ENCODE measurements at regions not wholly inside any gene's neighbourhood (a gene's known extent, or its start where the extent isn't known, plus 50 kb on each side); places are given as distances from the start of the nearest gene placed in this dataset.
"Not testable (repeated sequence)": the region's sequence is repeated elsewhere in the genome, so short reads cannot be mapped to it uniquely, and the experiment has no call there.

- H3K27me3 Mint-ChIP-seq = no peaks in the 10 kb centered on the region
Observed at GRCh38 chr13:76326343-76326742, 559.9 kb downstream of the KCTD12 start.

GRCh38 chr13:76319921-76320320, 566.3 kb downstream of the KCTD12 start:
- no peak for DNase-seq
- ChIA-PET POLR2A (no interaction called here), CTCF (no interaction called here)
- Mint-ChIP-seq H3K27me3 (peaks cover 2% of the 10 kb centered on the region), H3K36me3 (no peaks in the 10 kb centered on the region), H3K4me3 (no peak overlapping the region), H3K9me3 (peaks cover 2% of the 10 kb centered on the region), H3K4me1 (ENCODE audit: low read depth) (no peaks in the 10 kb centered on the region), H3K27ac (no peak overlapping the region)
- intact Hi-C loops (cut with micrococcal nuclease) = no loop called here

More at GRCh38 chr13:76326343-76326742, 559.9 kb downstream of the KCTD12 start:
- CTCF ChIA-PET = no interaction called here
- H3K27ac Mint-ChIP-seq = no peak overlapping the region
- intact Hi-C loops (cut with micrococcal nuclease) = no loop called here
- POLR2A ChIA-PET = no interaction called here
- H3K4me3 Mint-ChIP-seq = no peak overlapping the region
- H3K9me3 Mint-ChIP-seq = no peaks in the 10 kb centered on the region
- no peaks in the 10 kb centered on the region for H3K4me1 Mint-ChIP-seq (ENCODE audit: low read depth)
- DNase-seq = no peak
- H3K36me3 Mint-ChIP-seq = no peaks in the 10 kb centered on the region

- peaks cover 2% of the 10 kb centered on the region for H3K9me3 Mint-ChIP-seq
- POLR2A ChIA-PET = no interaction called here
- intact Hi-C loops (cut with micrococcal nuclease) = no loop called here
- H3K27me3 Mint-ChIP-seq = peaks cover 2% of the 10 kb centered on the region
- no peak overlapping the region for H3K27ac Mint-ChIP-seq
- no peaks in the 10 kb centered on the region for H3K36me3 Mint-ChIP-seq
- no peak overlapping the region for H3K4me3 Mint-ChIP-seq
- no peak for DNase-seq
- no peaks in the 10 kb centered on the region for H3K4me1 Mint-ChIP-seq (ENCODE audit: low read depth)
- CTCF ChIA-PET = no interaction called here
Observed at GRCh38 chr13:76316998-76317527, 569.1 kb downstream of the KCTD12 start.

- Mint-ChIP-seq H3K4me3 (no peak overlapping the region), H3K4me1 (ENCODE audit: low read depth) (no peaks in the 10 kb centered on the region), H3K27ac (no peak overlapping the region), H3K36me3 (no peaks in the 10 kb centered on the region), H3K9me3 (no peaks in the 10 kb centered on the region), H3K27me3 (no peaks in the 10 kb centered on the region)
- CTCF ChIA-PET = no interaction called here
- intact Hi-C loops (cut with micrococcal nuclease) = no loop called here
- no peak for DNase-seq
- POLR2A ChIA-PET = no interaction called here
Observed at GRCh38 chr13:76314495-76314894, 571.7 kb downstream of the KCTD12 start.

- H3K9me3 Mint-ChIP-seq = no peaks in the 10 kb centered on the region
- ChIA-PET POLR2A (no interaction called here), CTCF (no interaction called here)
- H3K36me3 Mint-ChIP-seq = no peaks in the 10 kb centered on the region
- no peaks in the 10 kb centered on the region for H3K27me3 Mint-ChIP-seq
- intact Hi-C loops (cut with micrococcal nuclease) = no loop called here
- H3K4me1 Mint-ChIP-seq (ENCODE audit: low read depth) = no peaks in the 10 kb centered on the region
- DNase-seq = no peak
- H3K27ac Mint-ChIP-seq = no peak overlapping the region
- H3K4me3 Mint-ChIP-seq = no peak overlapping the region
Observed at GRCh38 chr13:76307142-76307541, 579.1 kb downstream of the KCTD12 start.

GRCh38 chr13:76300688-76301087, 585.5 kb downstream of the KCTD12 start:
- no peaks in the 10 kb centered on the region for H3K4me1 Mint-ChIP-seq (ENCODE audit: low read depth)
- H3K9me3 Mint-ChIP-seq = no peaks in the 10 kb centered on the region
- no peak overlapping the region for H3K4me3 Mint-ChIP-seq
- H3K27ac Mint-ChIP-seq = no peak overlapping the region
- DNase-seq = no peak
- no peaks in the 10 kb centered on the region for H3K36me3 Mint-ChIP-seq
- no peaks in the 10 kb centered on the region for H3K27me3 Mint-ChIP-seq
- intact Hi-C loops (cut with micrococcal nuclease) = no loop called here
- ChIA-PET CTCF (no interaction called here), POLR2A (no interaction called here)

- intact Hi-C loops (cut with micrococcal nuclease) = no loop called here
- CTCF ChIA-PET = no interaction called here
Observed at GRCh38 chr13:76297331-76297730, 588.9 kb downstream of the KCTD12 start.

GRCh38 chr13:76296751-76297150, 589.5 kb downstream of the KCTD12 start:
- POLR2A ChIA-PET = no interaction called here
- no peak overlapping the region for H3K27ac Mint-ChIP-seq
- peaks cover 2% of the 10 kb centered on the region for H3K9me3 Mint-ChIP-seq

More at GRCh38 chr13:76297331-76297730, 588.9 kb downstream of the KCTD12 start:
- POLR2A ChIA-PET = no interaction called here
- Mint-ChIP-seq H3K27me3 (no peaks in the 10 kb centered on the region), H3K4me3 (no peak overlapping the region), H3K4me1 (ENCODE audit: low read depth) (no peaks in the 10 kb centered on the region), H3K36me3 (no peaks in the 10 kb centered on the region), H3K27ac (no peak overlapping the region), H3K9me3 (peaks cover 2% of the 10 kb centered on the region)
- no peak for DNase-seq

GRCh38 chr13:76295020-76295419, 591.2 kb downstream of the KCTD12 start:
- H3K27ac Mint-ChIP-seq; H3K9me3 Mint-ChIP-seq; DNase-seq; POLR2A ChIA-PET; H3K4me3 Mint-ChIP-seq; H3K36me3 Mint-ChIP-seq; intact Hi-C loops (cut with micrococcal nuclease); CTCF ChIA-PET; H3K4me1 Mint-ChIP-seq (ENCODE audit: low read depth); H3K27me3 Mint-ChIP-seq: not testable (repeated sequence)

More at GRCh38 chr13:76296751-76297150, 589.5 kb downstream of the KCTD12 start:
- CTCF ChIA-PET = no interaction called here
- intact Hi-C loops (cut with micrococcal nuclease) = no loop called here
- H3K36me3 Mint-ChIP-seq = no peaks in the 10 kb centered on the region
- H3K27me3 Mint-ChIP-seq = no peaks in the 10 kb centered on the region
- H3K4me3 Mint-ChIP-seq = no peak overlapping the region
- DNase-seq = no peak
- H3K4me1 Mint-ChIP-seq (ENCODE audit: low read depth) = no peaks in the 10 kb centered on the region

GRCh38 chr13:76293751-76294150, 592.5 kb downstream of the KCTD12 start:
- Mint-ChIP-seq H3K36me3 (no peaks in the 10 kb centered on the region), H3K9me3 (peaks cover 2% of the 10 kb centered on the region), H3K27me3 (no peaks in the 10 kb centered on the region), H3K27ac (no peak overlapping the region), H3K4me3 (no peak overlapping the region), H3K4me1 (ENCODE audit: low read depth) (no peaks in the 10 kb centered on the region)
- ChIA-PET POLR2A (no interaction called here), CTCF (no interaction called here)
- intact Hi-C loops (cut with micrococcal nuclease) = no loop called here
- DNase-seq = no peak

- ChIA-PET POLR2A (no interaction called here), CTCF (no interaction called here)
Observed at GRCh38 chr13:76293346-76293745, 592.9 kb downstream of the KCTD12 start.

GRCh38 chr13:76292726-76293125, 593.5 kb downstream of the KCTD12 start:
- no peak overlapping the region for H3K4me3 Mint-ChIP-seq

More at GRCh38 chr13:76293346-76293745, 592.9 kb downstream of the KCTD12 start:
- no peak for DNase-seq
- Mint-ChIP-seq H3K27ac (no peak overlapping the region), H3K9me3 (peaks cover 2% of the 10 kb centered on the region), H3K36me3 (no peaks in the 10 kb centered on the region), H3K4me3 (no peak overlapping the region), H3K4me1 (ENCODE audit: low read depth) (no peaks in the 10 kb centered on the region), H3K27me3 (no peaks in the 10 kb centered on the region)
- intact Hi-C loops (cut with micrococcal nuclease) = no loop called here

GRCh38 chr13:76292031-76292430, 594.2 kb downstream of the KCTD12 start:
- ChIA-PET CTCF (no interaction called here), POLR2A (no interaction called here)
- DNase-seq = no peak
- Mint-ChIP-seq H3K36me3 (no peaks in the 10 kb centered on the region), H3K4me3 (no peak overlapping the region), H3K27me3 (no peaks in the 10 kb centered on the region), H3K9me3 (peaks cover 2% of the 10 kb centered on the region), H3K4me1 (ENCODE audit: low read depth) (no peaks in the 10 kb centered on the region), H3K27ac (no peak overlapping the region)
- intact Hi-C loops (cut with micrococcal nuclease) = no loop called here

More at GRCh38 chr13:76292726-76293125, 593.5 kb downstream of the KCTD12 start:
- intact Hi-C loops (cut with micrococcal nuclease) = no loop called here
- no peak for DNase-seq
- no peak overlapping the region for H3K27ac Mint-ChIP-seq
- ChIA-PET CTCF (no interaction called here), POLR2A (no interaction called here)
- no peaks in the 10 kb centered on the region for H3K4me1 Mint-ChIP-seq (ENCODE audit: low read depth)
- peaks cover 2% of the 10 kb centered on the region for H3K9me3 Mint-ChIP-seq
- no peaks in the 10 kb centered on the region for H3K27me3 Mint-ChIP-seq
- no peaks in the 10 kb centered on the region for H3K36me3 Mint-ChIP-seq

- CTCF ChIA-PET = no interaction called here
- Mint-ChIP-seq H3K27me3 (no peaks in the 10 kb centered on the region), H3K27ac (no peak overlapping the region), H3K9me3 (peaks cover 2% of the 10 kb centered on the region), H3K36me3 (no peaks in the 10 kb centered on the region), H3K4me1 (ENCODE audit: low read depth) (no peaks in the 10 kb centered on the region), H3K4me3 (no peak overlapping the region)
- DNase-seq = no peak
- POLR2A ChIA-PET = no interaction called here
- intact Hi-C loops (cut with micrococcal nuclease) = no loop called here
Observed at GRCh38 chr13:76289558-76289957, 596.6 kb downstream of the KCTD12 start.
